Erythroblast (primary cell): ENCODE measurements at regions not wholly inside any gene's neighbourhood (a gene's known extent, or its start where the extent isn't known, plus 50 kb on each side); places are given as distances from the start of the nearest gene placed in this dataset.

Experiments used
- DNase-seq, 2 experiments: peaks; one replicate each; lab custom pipeline; 2025; lab: John Stamatoyannopoulos, UW
- GATA1 ChIP-seq: IDR thresholded peaks from 2 replicates; pipeline ENCODE4 v1.6.1; 2011; ENCODE audit warnings: low read depth, mild to moderate bottlenecking, control low read depth, low read length, moderate library complexity
- POLR2A ChIP-seq: IDR thresholded peaks from 2 replicates; pipeline ENCODE4 v1.6.1; 2011; ENCODE audit warnings: mild to moderate bottlenecking, low read length

DNA sequence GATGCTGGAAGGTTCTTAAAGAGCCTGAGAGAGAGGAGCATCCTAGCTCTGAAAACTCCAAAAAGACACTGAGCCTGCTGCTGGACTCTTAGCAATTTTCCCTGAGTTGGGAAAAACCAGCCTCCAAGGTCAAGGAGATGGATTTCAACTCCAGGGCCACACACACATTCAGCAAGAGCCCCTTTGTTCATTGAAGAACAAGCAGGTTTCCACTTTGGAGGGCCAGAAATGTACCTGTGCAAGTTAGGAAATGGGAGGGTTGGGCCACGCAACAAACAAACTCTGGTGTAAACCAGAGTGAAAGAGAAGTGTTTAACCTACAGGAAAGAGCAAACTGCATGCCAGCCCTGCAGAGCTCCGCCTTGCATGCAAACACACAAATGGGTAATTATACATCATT, 264.8 kb upstream of the RPL38 start:
- DNase-seq, result no peak
- TF ChIP-seq POLR2A, result no peak
- TF ChIP-seq GATA1, result no peak

DNA sequence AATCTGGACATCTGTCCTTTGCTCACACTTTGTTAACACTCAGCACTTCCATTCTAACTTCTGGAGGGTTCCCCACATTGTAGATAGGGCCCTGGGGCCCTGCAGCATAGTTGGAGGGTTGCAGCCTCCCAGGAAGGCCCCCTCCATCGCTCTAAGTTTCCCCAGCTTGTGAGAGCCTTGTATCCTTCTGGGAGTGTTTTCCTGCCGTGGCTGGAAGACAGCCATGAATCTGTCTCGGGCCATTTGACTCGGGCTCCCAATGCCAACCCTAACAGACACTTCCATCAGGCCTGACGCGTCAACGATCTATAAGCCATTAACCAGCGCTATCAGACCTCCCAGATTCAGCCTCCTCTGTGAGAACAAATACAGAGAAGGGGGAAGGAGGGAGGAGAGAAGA, 263.7 kb upstream of the RPL38 start:
- TF ChIP-seq POLR2A (no peak), GATA1 (no peak)
- DNase-seq, result no peak

DNA sequence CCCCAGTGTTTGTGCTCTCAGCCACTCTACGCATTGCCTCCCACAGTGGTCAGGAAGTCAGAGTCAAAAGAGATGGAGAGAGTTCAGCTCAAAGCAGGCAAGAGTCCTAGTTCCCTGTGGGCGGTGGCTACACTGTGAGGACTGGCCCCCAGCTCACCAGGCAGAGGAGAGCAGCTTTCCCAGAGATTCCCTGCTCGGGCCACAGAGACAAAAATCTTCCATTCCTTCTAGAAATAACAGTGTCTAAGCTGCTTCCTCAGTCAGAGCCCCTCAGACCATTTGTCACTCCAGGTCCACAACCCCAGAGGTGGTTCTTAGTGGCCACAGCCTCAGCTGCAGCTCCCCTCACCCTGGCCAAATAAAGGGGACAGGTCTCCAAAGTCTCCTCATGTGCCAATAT, 263.0 kb upstream of the RPL38 start:
- TF ChIP-seq POLR2A (no peak), GATA1 (no peak)

GRCh38 chr17:73941919-73942530, 261.5 kb upstream of the RPL38 start:
- TF ChIP-seq POLR2A, result no peak
- DNase-seq, result no peak

More for the DNA sequence above, 263.0 kb upstream of the RPL38 start:
- no peak for DNase-seq

DNA sequence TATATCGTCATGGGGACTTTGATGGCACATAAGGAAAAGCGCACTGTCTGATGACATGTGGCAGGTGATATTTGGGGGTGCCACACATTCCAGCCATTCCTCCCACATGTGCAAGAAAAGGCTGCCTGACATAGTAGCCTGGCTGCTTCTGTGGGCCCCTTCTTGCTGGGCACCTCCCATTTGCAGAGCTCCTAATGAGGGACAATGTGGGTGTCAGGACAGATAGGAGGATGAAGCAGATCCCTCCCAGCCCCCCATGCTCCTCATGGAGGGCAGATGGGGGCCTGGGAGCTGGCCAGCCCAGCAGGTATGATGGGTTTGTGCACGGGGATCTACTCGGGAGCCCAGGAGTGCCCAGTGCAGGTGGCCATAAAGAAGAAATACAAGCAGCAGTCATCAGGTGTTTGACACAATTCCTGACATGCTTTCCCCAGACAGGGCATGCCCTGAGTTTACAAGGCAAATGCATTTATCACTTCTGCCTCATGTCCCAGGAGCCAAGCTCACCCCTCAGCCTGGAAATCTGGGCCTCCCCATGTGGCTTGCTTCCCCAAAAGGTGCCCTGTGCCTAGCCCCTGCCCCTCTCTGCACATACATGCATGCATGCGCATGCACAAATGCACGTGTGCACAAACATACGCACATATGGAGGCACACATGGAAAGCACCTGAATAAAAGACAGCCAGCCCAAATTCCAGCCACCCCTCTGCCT, 260.6 kb upstream of the RPL38 start:
- no peak for TF ChIP-seq GATA1
- DNase-seq, result no peak

GRCh38 chr17:73943416-73944110, 259.9 kb upstream of the RPL38 start:
- DNase-seq, result no peak
- TF ChIP-seq POLR2A, result no peak
- no peak for TF ChIP-seq GATA1

DNA sequence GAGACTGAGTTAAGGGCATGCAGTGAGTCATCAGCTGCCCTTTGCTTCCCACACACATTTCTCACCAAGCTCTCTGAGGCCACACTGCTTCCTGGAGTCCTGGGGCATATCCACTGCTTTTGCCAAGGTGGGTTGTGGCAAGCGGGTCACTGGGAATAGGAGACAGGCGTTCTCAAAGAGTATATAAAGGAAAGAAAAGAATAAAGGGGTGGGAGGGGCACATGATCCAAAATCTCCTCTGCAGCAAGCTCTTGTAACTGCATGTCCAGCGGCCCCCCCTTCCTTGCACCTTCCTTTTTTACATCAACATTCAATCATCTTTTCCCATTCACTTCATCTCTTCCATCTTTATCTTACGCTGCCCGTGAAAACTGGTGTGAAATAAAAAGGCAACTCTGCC, 259.1 kb upstream of the RPL38 start:
- no peak for TF ChIP-seq GATA1
- TF ChIP-seq POLR2A, result no peak
- no peak for DNase-seq

DNA sequence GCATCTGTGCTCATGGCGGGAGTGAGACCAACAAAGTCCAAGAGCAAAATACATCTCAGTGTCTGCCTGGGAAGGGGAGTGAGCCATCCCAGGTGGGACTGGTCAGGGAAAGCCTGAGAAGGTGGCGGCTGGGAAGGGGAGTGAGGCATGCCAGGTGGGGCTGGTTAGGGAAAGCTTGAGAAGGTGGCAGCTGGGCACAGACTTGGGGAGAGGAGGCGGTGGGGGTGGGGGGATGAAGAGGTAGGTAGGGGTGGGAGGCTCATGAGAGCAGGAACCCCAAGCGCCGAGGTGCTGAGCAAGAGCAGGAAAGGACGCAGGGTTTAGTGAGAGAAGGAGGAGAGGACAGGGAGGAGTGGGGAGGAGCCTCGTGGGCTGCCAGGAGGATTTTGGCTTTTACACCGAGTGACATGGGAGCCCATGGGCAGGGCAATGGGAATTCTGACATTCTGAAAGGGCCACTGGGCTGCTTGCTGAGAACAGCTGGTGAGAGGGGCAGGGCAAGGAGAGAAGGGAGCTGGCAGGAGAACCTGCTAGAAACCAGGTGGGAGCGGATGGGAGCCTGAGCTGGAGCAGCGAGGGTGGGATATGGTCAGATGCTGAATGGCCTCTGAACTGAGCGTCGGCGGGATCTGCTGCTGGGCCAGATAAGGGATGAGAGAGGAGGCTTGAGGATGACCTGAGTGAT, 256.1 kb upstream of the RPL38 start:
- no peak for DNase-seq
- TF ChIP-seq GATA1 (no peak), POLR2A (no peak)

GRCh38 chr17:73947966-73948355, 255.5 kb upstream of the RPL38 start:
- DNase-seq, result no peak

DNA sequence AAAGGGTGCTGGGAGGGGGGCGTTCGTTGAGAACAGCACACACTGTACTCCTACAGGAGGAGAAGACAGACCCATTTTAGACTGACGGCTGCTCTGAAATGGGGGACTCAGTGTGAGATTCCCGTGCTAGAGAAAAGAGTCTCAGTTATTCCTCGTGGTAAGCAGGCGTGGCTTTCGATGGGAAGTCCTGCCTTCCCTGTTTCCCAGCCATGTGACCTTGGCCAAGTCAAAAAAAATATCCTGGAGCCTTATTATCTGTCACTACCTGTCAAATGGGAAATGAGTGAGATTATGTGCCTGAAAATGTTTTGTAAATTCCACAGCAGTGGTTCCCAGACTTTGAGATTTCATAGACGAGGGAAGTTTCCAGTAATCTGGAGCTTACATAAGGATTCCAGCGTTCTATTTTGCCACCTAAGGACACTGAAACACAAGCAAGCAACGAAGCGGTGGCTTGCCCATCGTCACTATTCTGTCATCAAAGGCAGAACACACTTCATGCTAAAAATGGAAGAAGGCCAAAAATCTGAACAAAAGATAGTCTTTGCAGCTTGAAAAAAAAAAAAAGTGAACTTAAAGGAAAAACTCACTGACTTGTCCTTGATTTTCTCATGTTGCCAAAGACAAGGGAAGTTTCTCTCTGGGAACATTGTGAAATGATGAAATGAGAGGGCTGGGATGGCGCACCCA, 253.4 kb upstream of the RPL38 start:
- no peak for DNase-seq
- no peak for TF ChIP-seq POLR2A
- TF ChIP-seq GATA1, result no peak

More at GRCh38 chr17:73947966-73948355, 255.5 kb upstream of the RPL38 start:
- TF ChIP-seq GATA1 (no peak), POLR2A (no peak)

DNA sequence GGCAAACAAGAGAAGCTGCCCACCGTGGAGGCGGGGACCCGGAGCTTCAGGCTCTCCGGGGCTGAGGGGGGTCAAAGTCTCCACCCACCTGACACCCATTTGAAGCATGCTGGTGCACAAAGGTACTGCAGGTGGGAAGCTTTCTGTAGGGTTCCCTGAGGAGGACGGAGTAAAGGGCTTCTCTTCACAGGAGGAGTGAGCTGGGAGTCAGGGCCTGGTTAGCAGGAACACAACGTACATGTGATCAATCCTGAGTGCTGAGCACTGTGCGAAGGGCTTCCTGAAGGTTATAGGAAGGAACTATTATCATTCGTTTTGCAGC, 252.9 kb upstream of the RPL38 start:
- DNase-seq, result no peak
- TF ChIP-seq GATA1 (no peak), POLR2A (no peak)

DNA sequence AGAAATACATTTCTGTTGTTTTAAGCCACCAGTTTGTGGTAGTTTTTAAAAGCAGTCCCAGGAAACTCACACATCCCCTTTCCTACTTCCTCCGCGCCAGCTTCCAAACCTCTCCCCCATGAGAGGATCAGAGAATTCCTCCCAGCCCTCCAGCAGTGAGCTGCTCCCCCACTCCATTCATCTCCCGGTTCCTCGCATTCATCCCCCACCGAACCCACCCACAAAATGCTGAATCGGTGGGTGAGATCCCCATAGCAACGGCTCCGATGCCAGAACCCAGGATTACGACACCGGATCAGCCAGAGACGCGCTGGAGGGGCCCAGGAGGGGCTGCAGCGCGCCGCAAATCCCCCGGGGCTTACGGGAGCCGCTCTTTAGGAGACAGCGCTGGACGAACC, 251.4 kb upstream of the RPL38 start:
- no peak for TF ChIP-seq POLR2A
- TF ChIP-seq GATA1, result no peak
- no peak for DNase-seq

DNA sequence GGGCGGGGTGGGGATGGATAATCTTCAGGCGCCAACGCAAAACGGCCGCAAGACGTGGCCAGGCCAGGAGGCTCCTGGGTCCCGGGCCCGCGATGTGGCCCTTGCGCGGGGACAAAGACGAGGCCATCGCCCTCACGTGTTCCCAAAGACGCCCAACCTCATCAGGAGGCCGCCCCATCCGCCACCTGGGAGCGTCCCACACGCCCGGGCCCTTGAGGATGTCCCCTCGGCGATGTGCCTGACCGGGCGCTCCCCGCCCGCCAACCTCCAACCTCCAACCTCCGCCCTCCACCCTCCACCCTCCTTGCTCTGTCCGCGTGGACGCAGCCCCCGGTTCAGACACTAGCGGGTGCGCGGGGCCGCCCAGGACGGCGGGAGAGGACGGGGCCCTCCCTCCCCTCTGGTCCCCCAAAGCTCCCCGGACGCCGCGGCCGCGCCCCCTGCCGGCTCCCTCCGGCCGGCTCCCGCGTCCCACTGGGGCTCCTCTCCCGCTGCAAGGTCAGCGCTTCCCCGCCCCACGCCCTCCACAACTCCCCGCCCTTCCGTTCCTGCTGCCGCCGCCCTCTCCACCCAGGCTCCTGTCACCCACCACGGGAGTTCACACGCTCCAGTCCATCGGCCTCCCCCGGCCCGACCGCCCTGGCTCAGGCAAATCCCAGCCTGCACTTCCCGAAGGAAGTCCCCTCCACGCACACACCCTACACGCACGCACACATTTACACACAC, 250.8 kb upstream of the RPL38 start:
- DNase-seq, result peak; percentile 14 to 15
- no peak for TF ChIP-seq POLR2A
- TF ChIP-seq GATA1, result no peak
